Body of pancreas (tissue), 4 donors: ENCODE measurements at regions not wholly inside any gene's neighbourhood (a gene's known extent, or its start where the extent isn't known, plus 50 kb on each side); places are given as distances from the start of the nearest gene placed in this dataset.

Source experiments
- CTCF ChIP-seq, 7 experiments: fragments of 450-650 bp in 4 of 7; fragments of 200-600 bp in 3 of 7; sonication (generic) in 3 of 7; IDR thresholded peaks; one replicate each; pipeline ENCODE4 v1.5.1; 2016 to 2019; ENCODE audit warnings: antibody characterized with exemption in 7 of 7
- POLR2A ChIP-seq, 3 donors: fragments of 450-650 bp; IDR thresholded peaks; one replicate each; pipeline ENCODE4 v1.6.1; 2016; ENCODE audit warnings: antibody characterized with exemption in 3 of 3, mild to moderate bottlenecking in 2 of 3

DNA sequence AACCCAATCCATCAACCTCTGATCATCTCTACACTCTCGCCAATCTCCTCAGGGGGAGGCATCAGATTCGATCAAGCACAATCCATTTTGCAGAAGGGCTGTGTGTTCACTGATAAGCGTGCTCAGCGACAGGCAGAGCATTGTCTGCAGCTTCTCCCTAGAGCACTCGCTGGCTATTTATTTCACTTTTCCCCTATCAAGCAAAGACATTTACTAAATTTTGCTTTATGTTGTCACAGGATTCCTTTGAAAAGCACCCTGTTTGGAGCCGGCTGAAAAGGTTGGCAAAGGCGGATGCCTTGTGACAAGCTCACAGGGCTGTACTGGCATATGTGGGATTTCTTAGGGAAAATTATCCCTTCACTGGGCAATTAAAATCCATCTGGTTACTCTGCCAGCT is 1381.5 kb upstream of the TENM4 start:
- TF ChIP-seq CTCF (IDR thresholded peaks at IDR 0.05) (no peak), POLR2A (IDR thresholded peaks at IDR 0.05) (no peak)
